PC-9 (cell line): ENCODE measurements at regions not wholly inside any gene's neighbourhood (a gene's known extent, or its start where the extent isn't known, plus 50 kb on each side); places are given as distances from the start of the nearest gene placed in this dataset.

ENCODE experiments used
- BruUV-seq: library from RNA; stranded (reverse); fragments of 400-500 nt; replicated peaks from 2 replicates; lab custom pipeline; 2021; lab: Mats Ljungman, UMichigan
- CTCF ChIA-PET: fragments of 300-600 bp; sonication (Branson Sonifier 250); formaldehyde crosslinking; loops from one replicate; lab custom pipeline; 2022; ENCODE audit warnings: antibody characterized with exemption; lab: Charles Lee
- POLR2A ChIA-PET: fragments of 300-600 bp; sonication (Branson Sonifier 250); formaldehyde crosslinking; loops from one replicate; lab custom pipeline; 2022; ENCODE audit warnings: antibody characterized with exemption; ENCODE audit not compliant: unreplicated experiment; lab: Charles Lee
- DNase-seq, 2 experiments: peaks; one replicate each; pipeline versions ENCODE4 v3.0.0 to v3.0.0-alpha.2; 2015 to 2022; ENCODE audit warnings: mixed read lengths in 1 of 2
- H2AFZ ChIP-seq: fragments of 200-600 bp; sonication (generic); 2 replicates; pipeline ENCODE4 v1.8.1; 2017; ENCODE audit warnings: antibody characterized with exemption
- H3F3A ChIP-seq: fragments of 200-600 bp; sonication (generic); 2 replicates; pipeline ENCODE4 v1.8.1; 2017; ENCODE audit warnings: antibody characterized with exemption, mild to moderate bottlenecking, low read depth; ENCODE audit not compliant: insufficient read depth
- H3K27ac ChIP-seq: fragments of 200-600 bp; sonication (generic); 2 replicates; pipeline ENCODE4 v1.6.1; 2016; ENCODE audit warnings: mixed run types
- H3K27me3 ChIP-seq: fragments of 200-600 bp; sonication (generic); 2 replicates; pipeline ENCODE4 v1.6.1; 2016; ENCODE audit warnings: low read depth, mixed run types; ENCODE audit not compliant: insufficient read depth
- H3K36me3 ChIP-seq: fragments of 200-600 bp; sonication (generic); 2 replicates; pipeline ENCODE4 v1.6.1; 2016; ENCODE audit warnings: low read depth, mixed run types
- H3K4me1 ChIP-seq: fragments of 200-600 bp; sonication (generic); replicated peaks from 2 replicates; pipeline ENCODE4 v1.6.1; 2016; ENCODE audit warnings: mixed run types; ENCODE audit not compliant: insufficient read depth
- H3K4me2 ChIP-seq: fragments of 200-600 bp; sonication (generic); 2 replicates; pipeline ENCODE4 v1.6.1; 2017; ENCODE audit warnings: mixed run types
- H3K4me3 ChIP-seq: fragments of 200-600 bp; sonication (generic); 2 replicates; pipeline ENCODE4 v1.6.1; 2016; ENCODE audit warnings: mixed run types
- H3K79me2 ChIP-seq: fragments of 200-600 bp; sonication (generic); 2 replicates; pipeline ENCODE4 v1.6.1; 2017; ENCODE audit warnings: low read depth, mixed run types
- H3K9me2 ChIP-seq: fragments of 200-600 bp; sonication (generic); 2 replicates; pipeline ENCODE4 v1.8.1; 2017; ENCODE audit warnings: mild to moderate bottlenecking; ENCODE audit not compliant: insufficient read depth
- H3K9me3 ChIP-seq: fragments of 200-600 bp; sonication (generic); 2 replicates; pipeline ENCODE4 v1.8.1; 2016; ENCODE audit warnings: low read depth; ENCODE audit not compliant: insufficient read depth
- H4K20me1 ChIP-seq: fragments of 200-600 bp; sonication (generic); 2 replicates; pipeline ENCODE4 v1.8.1; 2017; ENCODE audit not compliant: insufficient read depth
- EZH2 ChIP-seq: fragments of 200-600 bp; sonication (generic); IDR thresholded peaks from 2 replicates; pipeline ENCODE4 v1.8.0; 2017; ENCODE audit warnings: antibody characterized with exemption, low read depth
- intact Hi-C: fragments of 100-400 bp; cut with micrococcal nuclease; formaldehyde crosslinking; loops from one replicate; pipeline ENCODE4 v1.10.0; 2022; ENCODE audit not compliant: unreplicated experiment
- TF ChIP-seq, protein P1 (sequence below): fragments of 200-600 bp; sonication (generic); conservative IDR thresholded peaks from 2 replicates; pipeline ENCODE4 v1.6.1; 2017; ENCODE audit warnings: mixed run types, antibody characterized with exemption, mild to moderate bottlenecking, moderate library complexity

DNA sequence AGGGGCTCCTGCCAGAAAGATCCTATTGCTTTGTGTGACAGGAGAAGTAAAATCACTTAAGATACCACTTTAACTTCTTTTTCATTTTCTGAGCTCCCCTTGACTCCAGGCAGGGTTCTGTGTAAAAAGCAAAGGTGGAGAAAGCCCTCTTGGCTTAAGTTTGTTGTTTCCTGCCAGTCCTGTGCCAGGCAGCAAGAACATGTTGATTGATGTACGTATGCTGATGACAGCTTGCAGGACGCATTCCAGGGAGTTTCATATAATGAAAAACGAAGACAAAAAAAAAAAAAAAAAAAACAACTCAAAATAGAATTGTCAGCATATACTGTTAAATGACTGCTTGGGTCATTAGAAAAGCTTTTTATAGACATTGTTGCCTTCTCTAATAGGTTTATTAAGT lies 251.7 kb downstream of the PSAT1 start:
- H3K27ac ChIP-seq, result no peak overlapping the region
- intact Hi-C loops, result no loop called here

DNA sequence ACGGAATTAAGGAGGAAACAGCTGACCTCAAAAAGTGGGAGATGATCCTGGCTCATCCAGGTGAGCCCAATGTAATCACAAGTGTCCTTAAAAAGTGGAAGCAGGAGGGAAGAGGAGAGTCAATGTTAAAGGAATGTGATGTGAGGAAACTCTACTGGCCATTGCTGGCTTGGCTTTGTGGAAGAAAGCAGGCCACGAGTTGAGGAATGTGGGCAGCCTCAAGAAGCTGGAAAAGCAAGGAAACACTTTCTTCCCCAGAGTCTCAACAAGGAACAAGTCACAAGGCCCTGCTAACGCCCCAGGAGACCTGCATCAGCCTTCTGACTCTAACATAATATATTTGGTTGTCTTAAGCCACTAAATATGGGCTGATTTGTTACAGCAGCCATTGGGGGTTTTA lies 252.8 kb downstream of the PSAT1 start:
- Histone ChIP-seq H3K79me2 (no peaks in the 10 kb centered on the region), H3K27ac (no peak overlapping the region), H3K9me2 (no peaks in the 10 kb centered on the region), H3K36me3 (no peaks in the 10 kb centered on the region), H3K4me2 (no peak overlapping the region), H3K4me1 (no peaks in the 10 kb centered on the region), H2AFZ (no peak overlapping the region), H3K4me3 (no peak overlapping the region), H3K27me3 (0 out of 2 replicates have a peak, but pooled peaks cover 3% of the 10 kb centered on the region), H3K9me3 (no peaks in the 10 kb centered on the region), H3F3A (no peaks in the 10 kb centered on the region), H4K20me1 (no peaks in the 10 kb centered on the region)
- ChIA-PET POLR2A (interaction anchor here (0.6 kb wide), 1 partner anchor 810 kb away, joined by 25 read pairs; no protein-coding TSS in a partner anchor), CTCF (no interaction called here)
- no peak for TF ChIP-seq EZH2
- TF ChIP-seq, protein P1, sequence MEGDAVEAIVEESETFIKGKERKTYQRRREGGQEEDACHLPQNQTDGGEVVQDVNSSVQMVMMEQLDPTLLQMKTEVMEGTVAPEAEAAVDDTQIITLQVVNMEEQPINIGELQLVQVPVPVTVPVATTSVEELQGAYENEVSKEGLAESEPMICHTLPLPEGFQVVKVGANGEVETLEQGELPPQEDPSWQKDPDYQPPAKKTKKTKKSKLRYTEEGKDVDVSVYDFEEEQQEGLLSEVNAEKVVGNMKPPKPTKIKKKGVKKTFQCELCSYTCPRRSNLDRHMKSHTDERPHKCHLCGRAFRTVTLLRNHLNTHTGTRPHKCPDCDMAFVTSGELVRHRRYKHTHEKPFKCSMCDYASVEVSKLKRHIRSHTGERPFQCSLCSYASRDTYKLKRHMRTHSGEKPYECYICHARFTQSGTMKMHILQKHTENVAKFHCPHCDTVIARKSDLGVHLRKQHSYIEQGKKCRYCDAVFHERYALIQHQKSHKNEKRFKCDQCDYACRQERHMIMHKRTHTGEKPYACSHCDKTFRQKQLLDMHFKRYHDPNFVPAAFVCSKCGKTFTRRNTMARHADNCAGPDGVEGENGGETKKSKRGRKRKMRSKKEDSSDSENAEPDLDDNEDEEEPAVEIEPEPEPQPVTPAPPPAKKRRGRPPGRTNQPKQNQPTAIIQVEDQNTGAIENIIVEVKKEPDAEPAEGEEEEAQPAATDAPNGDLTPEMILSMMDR, result no peak
- no peak for DNase-seq
- BruUV-seq, result no TSS peak
- intact Hi-C loops, result no loop called here

More for the DNA sequence above, 251.7 kb downstream of the PSAT1 start:
- H3K4me2 ChIP-seq, result no peak overlapping the region
- H3K27me3 ChIP-seq, result peaks cover 5% of the 10 kb centered on the region; the same call in 1 of the 2 replicates
- no peaks in the 10 kb centered on the region for H3F3A ChIP-seq
- H3K4me3 ChIP-seq, result no peak overlapping the region
- BruUV-seq, result no TSS peak
- no peaks in the 10 kb centered on the region for H3K4me1 ChIP-seq
- H3K36me3 ChIP-seq, result no peaks in the 10 kb centered on the region
- H3K9me2 ChIP-seq, result no peaks in the 10 kb centered on the region
- no peaks in the 10 kb centered on the region for H3K9me3 ChIP-seq
- TF ChIP-seq EZH2, result no peak
- TF ChIP-seq, protein P1, result no peak
- POLR2A ChIA-PET, result no interaction called here
- no peak for DNase-seq
- CTCF ChIA-PET, result no interaction called here
- no peak overlapping the region for H2AFZ ChIP-seq
- no peaks in the 10 kb centered on the region for H4K20me1 ChIP-seq
- H3K79me2 ChIP-seq, result no peaks in the 10 kb centered on the region

DNA sequence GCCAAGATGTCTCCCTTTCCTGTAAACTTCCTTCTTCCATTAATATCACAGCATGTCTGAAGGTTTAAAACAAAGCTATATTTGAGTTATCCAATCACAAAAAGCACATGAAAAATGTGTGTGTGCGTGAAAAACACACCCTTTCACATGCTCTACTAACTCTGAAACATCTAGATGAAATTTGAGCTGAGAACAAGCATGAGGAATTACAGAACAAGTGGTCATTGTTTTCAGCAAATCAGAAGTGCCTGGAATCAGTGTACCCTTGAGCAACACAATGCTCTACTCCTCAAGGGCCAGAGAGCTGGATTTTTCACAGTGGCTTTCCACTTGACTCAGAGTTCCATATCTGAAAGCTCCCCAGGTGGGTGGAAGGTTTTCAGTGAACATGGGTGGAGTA lies 255.9 kb downstream of the PSAT1 start:
- CTCF ChIA-PET, result no interaction called here
- Histone ChIP-seq H3K27ac (no peak overlapping the region), H2AFZ (no peak overlapping the region), H3K4me1 (no peaks in the 10 kb centered on the region), H3K27me3 (peaks cover 3% of the 10 kb centered on the region; the same call in 1 of the 2 replicates), H3K9me3 (no peaks in the 10 kb centered on the region), H3K36me3 (no peaks in the 10 kb centered on the region), H3K4me3 (no peak overlapping the region), H3K79me2 (no peaks in the 10 kb centered on the region), H3K9me2 (no peaks in the 10 kb centered on the region), H4K20me1 (no peaks in the 10 kb centered on the region), H3K4me2 (no peak overlapping the region), H3F3A (no peaks in the 10 kb centered on the region)
- POLR2A ChIA-PET, result no interaction called here
- TF ChIP-seq, protein P1, result no peak
- TF ChIP-seq EZH2, result no peak
- intact Hi-C loops, result no loop called here
- no peak for DNase-seq
- no TSS peak for BruUV-seq
